ENCODE measurements at regions not wholly inside any gene's neighbourhood (a gene's known extent, or its start where the extent isn't known, plus 50 kb on each side); places are given as distances from the start of the nearest gene placed in this dataset.
"Not testable (repeated sequence)": the region's sequence is repeated elsewhere in the genome, so short reads cannot be mapped to it uniquely, and the experiment has no call there.

- H3K4me3 ChIP-seq (ENCODE audit: low read length, poor library complexity, severe bottlenecking): no peak overlapping the region
- no peaks in the 10 kb centered on the region for H3F3A ChIP-seq (ENCODE audit: low read depth)
- H3K27me3 ChIP-seq (ENCODE audit: insufficient read depth, low read length, poor library complexity, severe bottlenecking): no peaks in the 10 kb centered on the region
- no peak overlapping the region for H3K4me2 ChIP-seq (ENCODE audit: low read depth, low read length, poor library complexity, severe bottlenecking)
- no peak overlapping the region for H2AFZ ChIP-seq (ENCODE audit: low read length)
- no peak overlapping the region for H3K9ac ChIP-seq (ENCODE audit: low read depth, low read length, poor library complexity, severe bottlenecking)
- no peaks in the 10 kb centered on the region for H3K79me2 ChIP-seq (ENCODE audit: insufficient read depth, low read length)
- H3K9me3 ChIP-seq (ENCODE audit: insufficient read depth, low read depth, low read length): no peaks in the 10 kb centered on the region
- H3K36me3 ChIP-seq (ENCODE audit: insufficient read depth, low read length): no peaks in the 10 kb centered on the region
- no peaks in the 10 kb centered on the region for H3K4me1 ChIP-seq (ENCODE audit: insufficient read depth, low read length, poor library complexity, severe bottlenecking)
- TF ChIP-seq EZH2phosphoT487 (IDR thresholded peaks at IDR 0.05; ENCODE audit: borderline replicate concordance) (no peak), CTCF (conservative IDR thresholded peaks at IDR 0.05; ENCODE audit: low read length) (no peak)
- H3K9me2 ChIP-seq (replicated peaks; ENCODE audit: low read depth, low read length): no peaks in the 10 kb centered on the region
- H4K20me1 ChIP-seq (ENCODE audit: insufficient read depth, low read length, poor library complexity, severe bottlenecking): no peaks in the 10 kb centered on the region
Observed at GRCh38 chr2:47282621-47283272, 86.4 kb upstream of the EPCAM start.

DNA sequence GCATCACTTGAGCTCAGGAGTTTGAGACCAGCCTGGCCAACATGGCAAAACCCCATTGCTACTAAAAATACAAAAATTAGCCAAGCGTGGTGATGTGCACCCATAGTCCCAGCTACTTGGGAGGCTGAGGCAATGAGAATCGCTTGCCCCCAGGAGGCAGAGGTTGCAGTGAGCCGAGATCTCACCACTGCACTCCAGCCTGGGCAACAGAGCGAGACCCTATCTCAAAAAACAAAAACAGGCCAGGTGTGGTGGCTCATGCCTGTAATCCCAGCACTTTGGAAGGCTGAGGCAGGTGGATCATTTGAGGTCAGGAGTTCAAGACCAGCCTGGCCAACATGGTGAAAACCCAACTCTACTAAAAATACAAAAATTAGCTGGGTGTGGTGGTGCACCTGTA, 89.6 kb upstream of the EPCAM start:
- not testable (repeated sequence) for H3F3A ChIP-seq (ENCODE audit: low read depth); H3K9me2 ChIP-seq (replicated peaks; ENCODE audit: low read depth, low read length); H3K27me3 ChIP-seq (ENCODE audit: insufficient read depth, low read length, poor library complexity, severe bottlenecking); H4K20me1 ChIP-seq (ENCODE audit: insufficient read depth, low read length, poor library complexity, severe bottlenecking); H3K4me1 ChIP-seq (ENCODE audit: insufficient read depth, low read length, poor library complexity, severe bottlenecking); H3K36me3 ChIP-seq (ENCODE audit: insufficient read depth, low read length); H3K4me3 ChIP-seq (ENCODE audit: low read length, poor library complexity, severe bottlenecking); H3K9me3 ChIP-seq (ENCODE audit: insufficient read depth, low read depth, low read length); H2AFZ ChIP-seq (ENCODE audit: low read length); H3K9ac ChIP-seq (ENCODE audit: low read depth, low read length, poor library complexity, severe bottlenecking); H3K79me2 ChIP-seq (ENCODE audit: insufficient read depth, low read length); H3K4me2 ChIP-seq (ENCODE audit: low read depth, low read length, poor library complexity, severe bottlenecking)

GRCh38 chr2:47277987-47278386, 91.1 kb upstream of the EPCAM start:
- no peaks in the 10 kb centered on the region for H3K9me3 ChIP-seq (ENCODE audit: insufficient read depth, low read depth, low read length)
- no peaks in the 10 kb centered on the region for H3K27me3 ChIP-seq (ENCODE audit: insufficient read depth, low read length, poor library complexity, severe bottlenecking)
- H3K36me3 ChIP-seq (ENCODE audit: insufficient read depth, low read length): no peaks in the 10 kb centered on the region
- no peak overlapping the region for H3K9ac ChIP-seq (ENCODE audit: low read depth, low read length, poor library complexity, severe bottlenecking)
- no peaks in the 10 kb centered on the region for H3K9me2 ChIP-seq (replicated peaks; ENCODE audit: low read depth, low read length)
- no peaks in the 10 kb centered on the region for H3K4me1 ChIP-seq (ENCODE audit: insufficient read depth, low read length, poor library complexity, severe bottlenecking)
- no peak overlapping the region for H2AFZ ChIP-seq (ENCODE audit: low read length)
- no peaks in the 10 kb centered on the region for H3F3A ChIP-seq (ENCODE audit: low read depth)
- TF ChIP-seq EZH2phosphoT487 (IDR thresholded peaks at IDR 0.05; ENCODE audit: borderline replicate concordance) (no peak), CTCF (conservative IDR thresholded peaks at IDR 0.05; ENCODE audit: low read length) (no peak)
- no peaks in the 10 kb centered on the region for H4K20me1 ChIP-seq (ENCODE audit: insufficient read depth, low read length, poor library complexity, severe bottlenecking)
- no peaks in the 10 kb centered on the region for H3K79me2 ChIP-seq (ENCODE audit: insufficient read depth, low read length)
- H3K4me2 ChIP-seq (ENCODE audit: low read depth, low read length, poor library complexity, severe bottlenecking): no peak overlapping the region
- no peak overlapping the region for H3K4me3 ChIP-seq (ENCODE audit: low read length, poor library complexity, severe bottlenecking)

DNA sequence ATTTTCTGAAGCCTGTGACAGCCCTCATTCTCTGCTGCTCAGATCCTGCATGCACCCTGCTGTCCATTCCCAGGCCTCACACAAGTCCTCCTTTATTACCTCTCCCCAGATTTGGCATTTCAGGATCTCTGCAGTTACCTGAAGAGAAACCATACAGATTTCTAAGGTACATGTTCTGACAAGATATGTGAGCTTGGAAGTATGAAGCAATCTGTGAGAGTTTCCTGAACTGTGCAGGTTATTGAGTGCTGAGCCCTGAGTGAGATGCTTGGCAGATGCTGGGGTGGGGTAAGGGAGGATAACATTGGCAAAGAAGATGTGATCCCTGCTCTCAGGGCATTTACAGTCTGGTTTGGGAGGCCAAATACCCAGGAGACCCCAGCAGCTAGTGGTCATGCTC, 91.9 kb upstream of the EPCAM start:
- no peak overlapping the region for H2AFZ ChIP-seq (ENCODE audit: low read length)

More for the DNA sequence above, 91.9 kb upstream of the EPCAM start:
- TF ChIP-seq CTCF (conservative IDR thresholded peaks at IDR 0.05; ENCODE audit: low read length): no peak
- no peak for TF ChIP-seq EZH2phosphoT487 (IDR thresholded peaks at IDR 0.05; ENCODE audit: borderline replicate concordance)
- Histone ChIP-seq H3K36me3 (ENCODE audit: insufficient read depth, low read length) (no peaks in the 10 kb centered on the region), H3F3A (ENCODE audit: low read depth) (no peaks in the 10 kb centered on the region), H3K9me2 (replicated peaks; ENCODE audit: low read depth, low read length) (no peaks in the 10 kb centered on the region), H3K9me3 (ENCODE audit: insufficient read depth, low read depth, low read length) (no peaks in the 10 kb centered on the region), H3K4me2 (ENCODE audit: low read depth, low read length, poor library complexity, severe bottlenecking) (no peak overlapping the region), H3K79me2 (ENCODE audit: insufficient read depth, low read length) (no peaks in the 10 kb centered on the region), H3K4me3 (ENCODE audit: low read length, poor library complexity, severe bottlenecking) (no peak overlapping the region), H3K4me1 (ENCODE audit: insufficient read depth, low read length, poor library complexity, severe bottlenecking) (peaks cover under 1% of the 10 kb centered on the region), H3K9ac (ENCODE audit: low read depth, low read length, poor library complexity, severe bottlenecking) (no peak overlapping the region), H3K27me3 (ENCODE audit: insufficient read depth, low read length, poor library complexity, severe bottlenecking) (no peaks in the 10 kb centered on the region), H4K20me1 (ENCODE audit: insufficient read depth, low read length, poor library complexity, severe bottlenecking) (no peaks in the 10 kb centered on the region)
